ENCODE measurements at regions not wholly inside any gene's neighbourhood (a gene's known extent, or its start where the extent isn't known, plus 50 kb on each side); places are given as distances from the start of the nearest gene placed in this dataset.

DNA sequence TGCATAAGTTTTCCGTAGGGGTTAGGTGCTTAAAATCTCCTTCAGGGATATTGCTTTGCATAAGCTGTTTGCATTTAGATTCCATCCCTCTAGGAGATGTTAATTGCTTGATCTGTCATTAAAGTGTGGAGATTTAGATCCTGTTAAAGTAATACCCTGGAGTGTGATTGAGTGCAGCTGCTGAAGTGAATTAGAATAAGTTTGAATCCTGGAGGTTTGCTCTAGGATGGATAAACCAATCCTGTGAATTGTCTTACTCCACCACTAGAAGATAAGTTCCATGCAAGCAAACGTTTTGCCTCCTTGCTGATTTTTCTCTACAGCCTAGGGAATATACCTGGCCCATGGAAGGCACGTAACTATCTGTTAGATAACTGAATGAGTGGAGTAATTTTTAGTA is 1487.2 kb upstream of the PRR20A start:
- Histone ChIP-seq H2BK5ac (ENCODE audit: low read depth, low read length) (peak overlapping the region; percentile 37; the same call in 1 of the 2 replicates), H2BK12ac (ENCODE audit: low read depth, low read length) (no peak overlapping the region), H3K4me3 (ENCODE audit: extremely low read depth in 1 of 4, insufficient read depth in 2 of 4, low read depth in 3 of 4, low read length in 4 of 4) (peak overlapping the region in 1 of 4 experiments; percentile 44; a peak in 1 of 8 replicates), H3K9me3 (ENCODE audit: insufficient read depth in 2 of 2, low read depth in 1 of 2, low read length in 1 of 2) (no peaks in the 10 kb centered on the region), H2AFZ (ENCODE audit: low read length) (no peak overlapping the region), H4K8ac (ENCODE audit: extremely low read depth, insufficient read depth, low read length) (no peak overlapping the region), H2BK120ac (replicated peaks; ENCODE audit: low read depth, low read length) (no peak overlapping the region), H3K23me2 (ENCODE audit: low read depth, low read length) (no peaks in the 10 kb centered on the region), H4K20me1 (replicated peaks in 1 of 2; ENCODE audit: control insufficient read depth in 1 of 2, insufficient read depth in 2 of 2, low read length in 2 of 2) (no peaks in the 10 kb centered on the region), H3K79me1 (ENCODE audit: low read depth, low read length) (no peaks in the 10 kb centered on the region), H3K23ac (ENCODE audit: insufficient read length) (no peak overlapping the region), H3K79me2 (ENCODE audit: control insufficient read depth in 1 of 2, insufficient read depth in 2 of 2, low read length in 2 of 2) (peaks cover 0 to 11% of the 10 kb centered on the region in 2 experiments; a peak in 2 of 4 replicates), H3K18ac (ENCODE audit: extremely low read depth, low read length) (peak overlapping the region; percentile 9; the same call in 1 of the 2 replicates), H2BK20ac (ENCODE audit: low read length) (no peak overlapping the region), H3K27me3 (replicated peaks in 1 of 4; ENCODE audit: control insufficient read depth in 3 of 4, extremely low read depth in 1 of 4, insufficient read depth in 3 of 4, low read length in 3 of 4) (no peaks in the 10 kb centered on the region), H4K5ac (ENCODE audit: insufficient read length, low read depth, low read length) (peak overlapping the region; percentile 97), H2BK15ac (ENCODE audit: low read length) (no peak overlapping the region), H3K9ac (replicated peaks in 1 of 4; ENCODE audit: extremely low read depth in 1 of 4, low read depth in 3 of 4, low read length in 3 of 4) (no peak overlapping the region; a peak in 1 of 7 replicates), H3K56ac (replicated peaks; ENCODE audit: insufficient read length, low read depth, low read length) (no peak overlapping the region), H2AK5ac (ENCODE audit: low read depth, low read length) (no peak overlapping the region), H3K4me2 (ENCODE audit: insufficient read depth in 1 of 2, low read depth in 2 of 2, low read length in 2 of 2) (peak overlapping the region; percentile 59 to 64), H3K14ac (ENCODE audit: insufficient read length) (no peak overlapping the region), H3K4me1 (replicated peaks in 1 of 4; ENCODE audit: control insufficient read depth in 3 of 4, insufficient read depth in 4 of 4, low read length in 3 of 4) (peaks cover 0 to 17% (median 3%) of the 10 kb centered on the region in 4 experiments; a peak in 3 of 7 replicates), H3K4ac (replicated peaks; ENCODE audit: insufficient read length, low read depth, low read length) (no peak overlapping the region), H4K91ac (replicated peaks; ENCODE audit: insufficient read length, low read length) (no peak overlapping the region), H3K27ac (ENCODE audit: low read depth, low read length) (no peak overlapping the region), H3K36me3 (ENCODE audit: control insufficient read depth in 2 of 4, insufficient read depth in 4 of 4, low read length in 3 of 4) (peaks cover 0 to 43% (median 4%) of the 10 kb centered on the region in 4 experiments; a peak in 4 of 8 replicates)
- TF ChIP-seq POLR2A (IDR thresholded peaks at IDR 0.05; ENCODE audit: control extremely low read depth in 1 of 2, low read depth in 2 of 2, low read length in 2 of 2): peak in 1 of 2 experiments; percentile 2; a peak in 1 of 3 replicates
- TF ChIP-seq TCF12 (IDR thresholded peaks at IDR 0.05; ENCODE audit: low read depth, low read length): 0 out of 2 replicates have a peak, but pooled peaks have one; percentile 30
- no peak for TF ChIP-seq SAP30 (IDR thresholded peaks at IDR 0.05; ENCODE audit: insufficient read depth, insufficient replicate concordance, low read length)
- TF ChIP-seq SP2 (IDR thresholded peaks at IDR 0.05; ENCODE audit: low read length): no peak
- CTCF ChIA-PET (ENCODE audit: partially characterized antibody): interaction anchor here (1.1 to 1.2 kb wide), 3 partner anchors 16 to 88 kb away, joined by 3 read pairs; no protein-coding TSS in a partner anchor
- DNase-seq (ENCODE audit: low read depth in 1 of 2, low spot score in 2 of 2): no peak
- 9% methylated on average over 3 of the region's 3 CpGs; no CpG with 5 or more reads in 1 of the 2 experiments for WGBS, 2 experiments (ENCODE audit: extremely low coverage in 1 of 2, insufficient coverage in 1 of 2, insufficient read length in 1 of 2, insufficient replicate concordance in 2 of 2, low coverage in 1 of 2, low lambda C conversion rate in 2 of 2, missing lambda C conversion rate in 1 of 2)
- POLR2A ChIA-PET (ENCODE audit: partially characterized antibody): interaction anchor here (0.7 to 2.7 kb wide), 15 partner anchors 8 to 93 kb away, joined by 3 to 22 read pairs (median 5); no protein-coding TSS in a partner anchor
- FAIRE-seq: no peak

All from H1 (cell line).